GM21423 (cell line): ENCODE measurements at regions not wholly inside any gene's neighbourhood (a gene's known extent, or its start where the extent isn't known, plus 50 kb on each side); places are given as distances from the start of the nearest gene placed in this dataset.
"Not testable (repeated sequence)": the region's sequence is repeated elsewhere in the genome, so short reads cannot be mapped to it uniquely, and the experiment has no call there.

Experiments
- ATAC-seq: cut with Tn5 transposase; IDR thresholded peaks from one replicate; pipeline ENCODE4 v1.9.1; 2021; ENCODE audit warnings: mild to moderate bottlenecking, moderate library complexity; ENCODE audit not compliant: unreplicated experiment

- no peak for ATAC-seq
These were observed 228.7 kb downstream of the SHOX start for GRCh38 chrX:859329-859728.

GRCh38 chrX:858542-859078, 228.0 kb downstream of the SHOX start:
- no peak for ATAC-seq

- no peak for ATAC-seq
These were observed 226.8 kb downstream of the SHOX start for GRCh38 chrX:857376-857775.

- no peak for ATAC-seq
These were observed 226.1 kb downstream of the SHOX start for GRCh38 chrX:856566-857290.

- no peak for ATAC-seq
These were observed 222.7 kb downstream of the SHOX start for GRCh38 chrX:853304-853703.

DNA sequence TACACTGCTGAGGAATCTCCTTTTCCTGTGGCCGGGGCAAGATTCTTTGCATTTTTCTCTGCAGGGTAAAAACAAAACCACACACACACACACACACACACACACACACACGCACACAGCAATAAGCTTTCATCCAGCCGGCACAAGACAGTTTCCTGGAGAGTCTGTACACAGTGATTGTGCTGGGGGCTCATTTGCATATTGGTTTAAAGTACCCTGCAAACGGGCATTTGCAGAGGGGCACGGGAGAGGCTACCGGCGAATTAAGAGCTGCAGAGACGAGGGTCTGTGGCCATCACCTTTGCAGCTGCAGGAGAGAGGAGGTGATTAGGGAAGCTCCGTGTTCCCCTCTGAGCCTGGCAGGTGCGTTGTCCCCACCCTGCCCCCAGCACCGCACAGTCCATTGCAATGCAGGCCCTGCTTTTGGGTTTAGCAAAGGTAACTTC, 219.9 kb downstream of the SHOX start:
- ATAC-seq: no peak

DNA sequence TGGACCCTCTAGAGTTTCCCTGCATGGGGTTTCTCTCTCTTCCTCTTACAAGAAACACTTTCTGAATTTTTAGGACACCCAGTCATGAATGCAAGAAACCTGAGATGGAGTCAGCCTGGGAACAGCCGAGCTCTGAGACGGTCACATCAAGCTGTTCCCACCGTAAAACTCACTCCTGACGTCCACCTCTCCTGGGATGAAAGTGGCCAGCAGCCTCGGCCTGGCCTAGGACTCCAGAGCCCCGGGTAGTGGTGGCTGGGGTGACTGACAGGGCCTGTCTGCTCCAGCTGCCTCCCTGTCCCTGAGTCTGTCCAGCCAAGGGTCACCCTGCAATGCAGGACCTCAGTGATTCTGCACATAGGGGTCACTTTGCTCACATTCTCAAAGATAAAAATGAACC, 217.8 kb downstream of the SHOX start:
- no peak for ATAC-seq

DNA sequence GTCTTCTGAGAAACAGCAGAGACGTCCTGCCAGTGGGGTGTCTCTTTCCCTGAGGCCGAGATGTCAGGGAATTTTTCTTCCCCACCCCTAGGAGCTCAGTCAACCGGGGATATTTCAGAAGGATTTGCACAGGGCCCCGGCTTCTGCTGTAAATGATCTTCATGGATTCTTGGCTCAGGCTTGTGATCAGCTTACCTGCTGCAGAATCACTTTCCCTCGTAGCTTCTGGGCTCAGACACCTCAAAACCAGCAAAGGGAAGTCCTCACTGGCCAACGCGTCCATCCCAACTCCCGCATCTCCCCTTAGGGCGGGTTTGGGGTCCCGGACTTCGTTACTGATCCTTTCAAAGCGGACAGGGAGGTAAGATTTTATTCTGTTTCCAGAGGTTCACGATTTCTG, 212.7 kb downstream of the SHOX start:
- no peak for ATAC-seq

GRCh38 chrX:840556-840955, 210.0 kb downstream of the SHOX start:
- no peak for ATAC-seq

DNA sequence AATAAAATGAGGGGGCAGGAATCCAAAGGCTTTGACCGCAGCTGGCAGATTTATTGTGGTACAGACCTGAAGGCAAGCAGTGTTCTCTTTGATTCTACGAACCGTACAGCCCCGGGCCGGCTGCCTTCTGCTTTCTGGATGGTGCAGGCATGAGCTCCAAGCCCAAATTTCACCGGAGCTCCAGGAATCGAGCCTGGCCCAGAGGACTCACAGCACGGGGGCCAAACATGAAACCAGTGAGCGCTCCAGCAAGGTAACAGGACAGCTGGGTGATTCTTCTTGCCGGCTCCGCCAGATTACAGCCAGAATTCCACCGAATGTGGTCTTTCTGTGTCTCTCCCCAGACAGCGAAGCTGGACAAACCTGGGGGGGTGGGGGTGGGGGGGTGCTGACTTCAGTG, 208.1 kb downstream of the SHOX start:
- not testable (repeated sequence) for ATAC-seq

DNA sequence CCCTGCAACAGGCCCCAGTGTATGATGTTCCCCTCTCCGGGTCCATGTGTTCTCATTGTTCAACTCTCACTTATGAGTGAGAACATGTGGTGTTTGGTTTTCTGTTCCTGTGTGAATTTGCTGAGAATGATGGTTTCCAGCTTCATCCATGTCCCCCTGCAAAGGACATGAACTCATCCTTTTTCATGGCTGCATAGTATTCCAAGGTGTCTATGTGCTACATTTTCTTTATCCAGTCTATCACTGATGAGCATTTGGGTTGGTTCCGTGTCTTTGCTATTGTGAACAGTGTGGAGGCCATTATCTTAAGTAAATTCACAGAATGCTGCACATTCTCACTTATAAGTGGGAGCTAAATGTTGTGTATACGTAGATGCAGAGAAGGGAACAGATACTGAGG, 205.3 kb downstream of the SHOX start:
- not testable (repeated sequence) for ATAC-seq

DNA sequence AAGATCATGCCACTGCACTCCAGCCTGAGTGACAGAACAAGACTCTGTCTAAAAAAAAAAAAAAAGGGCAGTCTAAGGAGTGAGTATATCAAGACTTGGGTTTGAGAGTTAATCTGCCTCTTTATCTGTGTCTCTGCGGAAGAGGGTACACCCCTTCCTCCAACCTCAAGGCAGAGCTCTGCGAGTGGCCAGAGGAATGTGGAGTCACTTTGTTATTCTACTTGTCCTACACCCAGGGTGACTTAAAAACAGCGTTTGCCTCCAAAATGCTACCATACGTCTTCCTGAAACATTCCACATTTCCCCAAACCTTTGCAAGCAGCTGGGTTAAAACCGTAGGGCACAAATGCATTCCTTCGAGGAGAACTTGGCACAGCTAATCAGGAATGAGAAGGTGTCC, 199.9 kb downstream of the SHOX start:
- no peak for ATAC-seq

- ATAC-seq: no peak
These were observed 198.6 kb downstream of the SHOX start for GRCh38 chrX:829145-829544.

DNA sequence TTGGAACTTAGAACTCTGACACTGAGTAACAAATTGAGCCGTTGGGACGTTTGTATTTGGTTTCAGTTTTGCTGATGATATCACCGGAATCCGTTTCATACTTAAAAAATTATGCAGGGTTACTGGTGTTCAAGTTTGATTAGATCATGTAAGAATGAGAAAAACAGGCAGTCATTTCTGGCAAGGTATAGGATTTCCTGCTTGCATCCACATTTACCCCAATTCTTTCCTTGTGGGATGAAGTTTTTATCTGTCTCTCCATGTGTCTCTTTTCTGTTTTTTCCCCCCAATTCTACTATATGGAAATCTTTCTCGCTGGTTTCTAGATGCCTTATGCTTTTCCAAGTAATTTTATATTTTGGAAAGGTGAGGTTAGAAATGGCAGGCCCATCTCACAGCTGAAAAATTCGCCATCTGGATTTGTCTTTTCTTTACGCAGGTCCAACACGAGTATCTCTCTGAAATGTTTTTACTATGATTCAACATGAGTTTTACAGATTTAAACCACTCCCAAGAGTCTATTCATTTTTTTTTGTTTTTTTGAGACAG, 197.9 kb downstream of the SHOX start:
- ATAC-seq: no peak

DNA sequence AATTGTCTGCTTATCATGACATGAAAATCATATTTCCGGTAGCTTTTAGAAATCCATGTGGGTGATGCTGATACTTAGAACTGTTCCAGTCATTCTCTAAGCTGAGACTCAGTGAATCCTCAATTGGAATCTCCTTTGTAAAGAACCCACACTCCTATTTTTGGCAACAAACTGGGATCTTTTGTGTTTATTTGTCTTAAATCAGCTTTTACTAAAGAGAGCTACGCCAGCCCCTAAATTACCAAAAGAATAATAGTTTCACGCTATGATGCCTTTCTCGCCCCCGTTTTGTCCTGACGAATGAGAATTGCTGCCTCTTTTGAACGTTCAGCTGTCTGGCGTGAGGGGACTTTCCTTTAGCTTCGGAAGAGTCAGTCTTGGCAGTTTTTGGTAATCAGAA, 195.9 kb downstream of the SHOX start:
- no peak for ATAC-seq

- no peak for ATAC-seq
These were observed 195.4 kb downstream of the SHOX start for GRCh38 chrX:825991-826390.

DNA sequence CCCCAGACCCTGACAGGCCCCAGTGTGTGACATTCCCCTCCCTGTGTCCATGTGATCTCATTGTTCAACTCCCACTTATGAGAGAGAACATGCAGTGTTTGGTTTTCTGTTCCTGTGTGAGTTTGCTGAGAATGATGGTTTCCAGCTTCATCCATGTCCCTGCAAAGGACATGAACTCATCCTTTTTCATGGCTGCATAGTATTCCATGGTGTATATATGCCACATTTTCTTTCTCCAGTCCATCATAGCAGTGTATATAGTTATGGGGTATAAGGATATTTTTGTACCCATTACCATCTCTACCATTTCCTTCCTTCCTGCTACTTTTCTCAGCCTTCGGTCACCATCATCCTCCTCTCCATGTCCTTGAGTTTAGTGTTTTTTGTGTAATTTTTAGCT, 192.5 kb downstream of the SHOX start:
- ATAC-seq: not testable (repeated sequence)

DNA sequence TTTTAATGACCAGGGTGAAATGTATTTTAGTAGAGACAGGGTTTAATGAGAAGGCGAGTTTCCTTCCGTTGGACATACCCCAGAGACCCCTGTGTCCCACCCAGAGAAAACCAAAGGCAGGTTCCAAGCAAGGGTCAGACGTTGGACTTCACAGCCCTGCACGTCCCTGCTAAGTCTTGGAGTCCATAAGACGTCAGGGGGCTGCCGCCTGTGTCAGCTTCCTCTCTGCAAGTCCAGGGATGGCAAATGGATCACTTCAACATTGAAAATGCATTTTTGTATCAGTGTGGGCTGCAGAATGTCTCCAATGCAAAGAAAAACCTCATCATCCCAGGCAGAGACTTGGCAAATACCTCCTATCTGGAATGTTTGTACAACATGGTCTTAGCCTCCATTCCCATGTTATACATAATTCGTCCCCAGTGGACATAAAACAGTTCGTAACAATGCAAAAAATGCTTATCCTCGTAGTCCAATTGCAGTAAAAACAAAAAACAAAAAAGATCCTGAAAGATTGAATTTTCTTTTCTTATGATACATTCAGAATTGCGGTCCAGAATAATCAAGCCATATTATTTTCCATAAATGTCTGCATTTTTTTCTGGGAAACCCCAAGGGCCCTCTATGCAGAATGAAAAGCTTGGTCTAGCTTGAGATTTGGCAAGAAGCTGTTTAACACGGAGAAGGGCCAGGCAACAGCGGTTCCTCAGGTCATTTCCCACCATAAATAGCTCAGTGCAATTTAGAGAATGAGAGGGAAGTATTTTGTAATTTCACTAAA, 190.9 kb downstream of the SHOX start:
- no peak for ATAC-seq

- ATAC-seq: no peak
These were observed 189.1 kb downstream of the SHOX start for GRCh38 chrX:819684-820083.

DNA sequence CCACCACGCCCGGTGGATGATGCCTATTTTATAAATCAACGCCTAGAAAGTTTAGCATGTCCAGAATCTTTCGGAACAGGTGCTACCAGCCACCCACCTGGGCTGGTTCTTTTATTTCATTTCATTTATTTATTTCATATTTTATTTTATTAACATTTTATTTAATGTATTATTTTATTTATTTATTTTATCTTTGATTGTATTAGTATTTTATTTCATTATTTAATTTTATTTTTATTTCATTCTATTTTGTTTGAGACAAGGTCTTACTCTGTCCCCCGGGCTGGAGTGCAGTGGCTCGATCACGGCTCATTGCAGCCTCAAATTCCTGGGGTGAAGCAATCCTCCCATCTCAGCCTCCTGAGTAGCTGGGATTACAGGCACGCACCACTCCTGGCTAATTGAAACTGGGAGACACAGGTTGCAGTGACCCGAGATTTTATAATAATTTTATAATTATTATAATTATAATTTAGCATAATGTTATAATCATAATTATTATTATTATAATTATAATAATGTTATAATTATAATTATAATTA, 187.2 kb downstream of the SHOX start:
- no peak for ATAC-seq

GRCh38 chrX:817147-817546, 186.6 kb downstream of the SHOX start:
- ATAC-seq: not testable (repeated sequence)

DNA sequence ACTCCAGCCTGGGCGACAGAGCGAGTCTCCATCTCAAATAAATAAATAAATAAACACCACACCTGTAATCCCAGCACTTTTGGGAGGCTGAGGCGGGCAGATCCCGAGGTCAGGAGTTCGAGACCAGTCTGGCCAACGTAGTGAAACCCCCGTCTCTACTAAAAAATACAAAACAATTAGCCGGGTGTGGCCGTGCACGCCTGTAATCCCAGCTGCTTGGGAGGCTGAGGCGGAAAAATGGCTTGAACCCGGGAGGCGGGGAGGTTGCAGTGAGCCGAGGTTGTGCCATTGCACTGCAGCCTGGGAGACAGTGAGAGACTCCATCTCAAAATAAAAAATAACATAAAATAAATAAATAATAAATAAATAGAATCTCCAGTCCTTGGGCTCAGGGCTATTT, 185.8 kb downstream of the SHOX start:
- no peak for ATAC-seq
